Loucy (cell line): ENCODE measurements at regions not wholly inside any gene's neighbourhood (a gene's known extent, or its start where the extent isn't known, plus 50 kb on each side); places are given as distances from the start of the nearest gene placed in this dataset.
"Not testable (repeated sequence)": the region's sequence is repeated elsewhere in the genome, so short reads cannot be mapped to it uniquely, and the experiment has no call there.

Source experiments
- H2AFZ ChIP-seq: fragments of 200-600 bp; sonication (generic); 2 replicates; pipeline ENCODE4 v1.6.0; 2016; ENCODE audit warnings: antibody characterized with exemption, mild to moderate bottlenecking, low read length, moderate library complexity
- H3F3A ChIP-seq: fragments of 200-600 bp; 2 replicates; pipeline ENCODE4 v1.6.0; 2016; ENCODE audit warnings: antibody characterized with exemption, low read depth, mild to moderate bottlenecking
- H3K27me3 ChIP-seq: fragments of 200-600 bp; sonication (generic); 2 replicates; pipeline ENCODE4 v1.6.1; 2014; ENCODE audit warnings: low read length, mild to moderate bottlenecking; ENCODE audit not compliant: insufficient read depth, poor library complexity, severe bottlenecking
- H3K36me3 ChIP-seq: fragments of 200-600 bp; sonication (generic); 2 replicates; pipeline ENCODE4 v1.6.1; 2016; ENCODE audit warnings: low read length; ENCODE audit not compliant: insufficient read depth
- H3K4me1 ChIP-seq: fragments of 200-600 bp; sonication (generic); 2 replicates; pipeline ENCODE4 v1.5.1; 2014; ENCODE audit warnings: low read length, mild to moderate bottlenecking; ENCODE audit not compliant: insufficient read depth, poor library complexity, severe bottlenecking
- H3K4me2 ChIP-seq: fragments of 200-600 bp; sonication (generic); 2 replicates; pipeline ENCODE4 v1.6.0; 2014; ENCODE audit warnings: antibody characterized with exemption, low read length, low read depth, mild to moderate bottlenecking; ENCODE audit not compliant: poor library complexity, severe bottlenecking
- H3K4me3 ChIP-seq: fragments of 200-600 bp; sonication (generic); 2 replicates; pipeline ENCODE4 v1.5.1; 2014; ENCODE audit warnings: low read length, mild to moderate bottlenecking, mixed read lengths; ENCODE audit not compliant: poor library complexity, severe bottlenecking
- H3K79me2 ChIP-seq: fragments of 200-600 bp; sonication (generic); 2 replicates; pipeline ENCODE4 v1.6.1; 2014; ENCODE audit warnings: low read length; ENCODE audit not compliant: insufficient read depth
- H3K9ac ChIP-seq: fragments of 200-600 bp; sonication (generic); 2 replicates; pipeline ENCODE4 v1.6.0; 2014; ENCODE audit warnings: mild to moderate bottlenecking, low read depth, low read length, moderate library complexity; ENCODE audit not compliant: poor library complexity, severe bottlenecking
- H3K9me2 ChIP-seq: fragments of 200-600 bp; sonication (generic); replicated peaks from 2 replicates; pipeline ENCODE4 v1.6.1; 2016; ENCODE audit warnings: low read depth, low read length, mixed read lengths
- H3K9me3 ChIP-seq: fragments of 200-600 bp; sonication (generic); 2 replicates; pipeline ENCODE4 v1.6.1; 2014; ENCODE audit warnings: mild to moderate bottlenecking, antibody characterized with exemption, low read length, low read depth; ENCODE audit not compliant: insufficient read depth
- H4K20me1 ChIP-seq: fragments of 200-600 bp; sonication (generic); 2 replicates; pipeline ENCODE4 v1.6.0; 2014; ENCODE audit warnings: antibody characterized with exemption, low read length, mild to moderate bottlenecking; ENCODE audit not compliant: insufficient read depth, poor library complexity, severe bottlenecking
- EZH2phosphoT487 ChIP-seq: fragments of 200-600 bp; IDR thresholded peaks from 2 replicates; pipeline ENCODE4 v1.6.1; 2018; ENCODE audit warnings: antibody characterized with exemption, mild to moderate bottlenecking, moderate library complexity, borderline replicate concordance
- TF ChIP-seq, protein P1 (sequence below): fragments of 200-600 bp; sonication (generic); conservative IDR thresholded peaks from 2 replicates; pipeline ENCODE4 v1.5.1; 2014; ENCODE audit warnings: mild to moderate bottlenecking, antibody characterized with exemption, low read length

GRCh38 chr14:43085819-43086218, 1421.3 kb downstream of the FSCB start:
- no peaks in the 10 kb centered on the region for H3K79me2 ChIP-seq
- no peaks in the 10 kb centered on the region for H3F3A ChIP-seq
- no peaks in the 10 kb centered on the region for H3K36me3 ChIP-seq
- no peak overlapping the region for H3K4me2 ChIP-seq
- no peak overlapping the region for H3K4me3 ChIP-seq
- no peak overlapping the region for H2AFZ ChIP-seq
- no peak overlapping the region for H3K9ac ChIP-seq
- no peaks in the 10 kb centered on the region for H3K4me1 ChIP-seq
- H4K20me1 ChIP-seq: no peaks in the 10 kb centered on the region
- H3K9me2 ChIP-seq: no peaks in the 10 kb centered on the region
- H3K9me3 ChIP-seq: peaks cover 9% of the 10 kb centered on the region; the same call in 1 of the 2 replicates
- no peaks in the 10 kb centered on the region for H3K27me3 ChIP-seq
- TF ChIP-seq, protein P1, sequence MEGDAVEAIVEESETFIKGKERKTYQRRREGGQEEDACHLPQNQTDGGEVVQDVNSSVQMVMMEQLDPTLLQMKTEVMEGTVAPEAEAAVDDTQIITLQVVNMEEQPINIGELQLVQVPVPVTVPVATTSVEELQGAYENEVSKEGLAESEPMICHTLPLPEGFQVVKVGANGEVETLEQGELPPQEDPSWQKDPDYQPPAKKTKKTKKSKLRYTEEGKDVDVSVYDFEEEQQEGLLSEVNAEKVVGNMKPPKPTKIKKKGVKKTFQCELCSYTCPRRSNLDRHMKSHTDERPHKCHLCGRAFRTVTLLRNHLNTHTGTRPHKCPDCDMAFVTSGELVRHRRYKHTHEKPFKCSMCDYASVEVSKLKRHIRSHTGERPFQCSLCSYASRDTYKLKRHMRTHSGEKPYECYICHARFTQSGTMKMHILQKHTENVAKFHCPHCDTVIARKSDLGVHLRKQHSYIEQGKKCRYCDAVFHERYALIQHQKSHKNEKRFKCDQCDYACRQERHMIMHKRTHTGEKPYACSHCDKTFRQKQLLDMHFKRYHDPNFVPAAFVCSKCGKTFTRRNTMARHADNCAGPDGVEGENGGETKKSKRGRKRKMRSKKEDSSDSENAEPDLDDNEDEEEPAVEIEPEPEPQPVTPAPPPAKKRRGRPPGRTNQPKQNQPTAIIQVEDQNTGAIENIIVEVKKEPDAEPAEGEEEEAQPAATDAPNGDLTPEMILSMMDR: no peak
- no peak for TF ChIP-seq EZH2phosphoT487

DNA sequence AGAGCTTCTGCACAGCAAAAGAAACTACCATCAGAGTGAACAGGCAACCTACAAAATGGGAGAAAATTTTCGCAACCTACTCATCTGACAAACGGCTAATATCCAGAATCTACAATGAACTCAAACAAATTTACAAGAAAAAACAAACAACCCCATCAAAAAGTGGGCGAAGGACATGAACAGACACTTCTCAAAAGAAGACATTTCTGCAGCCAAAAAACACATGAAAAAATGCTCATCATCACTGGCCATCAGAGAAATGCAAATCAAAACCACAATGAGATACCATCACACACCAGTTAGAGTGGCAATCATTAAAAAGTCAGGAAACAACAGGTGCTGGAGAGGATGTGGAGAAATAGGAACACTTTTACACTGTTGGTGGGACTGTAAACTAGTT, 1439.7 kb downstream of the FSCB start:
- H3K4me3 ChIP-seq, H2AFZ ChIP-seq, H3K9me3 ChIP-seq, H3K79me2 ChIP-seq, H3K4me1 ChIP-seq, H3F3A ChIP-seq, H3K27me3 ChIP-seq, H3K9ac ChIP-seq, H4K20me1 ChIP-seq, H3K4me2 ChIP-seq, H3K9me2 ChIP-seq, H3K36me3 ChIP-seq: not testable (repeated sequence)

DNA sequence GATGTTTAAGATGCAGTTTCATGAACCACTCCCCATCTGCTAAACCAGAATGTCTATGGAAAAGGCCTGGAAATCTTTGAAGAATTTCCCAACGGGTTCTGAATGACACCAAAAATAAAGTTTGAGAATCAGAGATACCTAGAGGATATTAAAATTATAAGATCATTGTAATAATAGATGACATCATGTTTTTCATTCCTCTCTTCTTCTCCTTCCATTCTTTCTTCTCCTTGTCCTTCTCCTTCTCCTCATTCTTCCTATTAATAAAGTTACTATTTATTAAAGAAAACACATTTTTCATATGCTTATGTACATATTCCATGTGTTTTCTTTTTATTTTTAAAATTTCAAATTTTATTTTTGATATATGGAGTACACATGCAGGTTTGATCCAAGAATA, 1449.4 kb downstream of the LRFN5 start:
- H3K4me2 ChIP-seq: no peak overlapping the region
- no peak overlapping the region for H3K9ac ChIP-seq
- no peaks in the 10 kb centered on the region for H3K9me2 ChIP-seq
- H3K4me1 ChIP-seq: no peaks in the 10 kb centered on the region
- H2AFZ ChIP-seq: no peak overlapping the region
- no peak overlapping the region for H3K4me3 ChIP-seq
- no peaks in the 10 kb centered on the region for H3K9me3 ChIP-seq
- H3K79me2 ChIP-seq: no peaks in the 10 kb centered on the region
- no peaks in the 10 kb centered on the region for H3K36me3 ChIP-seq
- no peaks in the 10 kb centered on the region for H3F3A ChIP-seq
- no peak for TF ChIP-seq EZH2phosphoT487
- TF ChIP-seq, protein P1: no peak
- H3K27me3 ChIP-seq: no peaks in the 10 kb centered on the region
- no peaks in the 10 kb centered on the region for H4K20me1 ChIP-seq

- Histone ChIP-seq H2AFZ (no peak overlapping the region), H3K9me3 (no peaks in the 10 kb centered on the region), H3K4me3 (no peak overlapping the region), H3K79me2 (no peaks in the 10 kb centered on the region), H3K4me2 (no peak overlapping the region), H3K36me3 (no peaks in the 10 kb centered on the region), H3K9ac (no peak overlapping the region), H4K20me1 (no peaks in the 10 kb centered on the region), H3K27me3 (no peaks in the 10 kb centered on the region), H3K4me1 (no peaks in the 10 kb centered on the region), H3F3A (no peaks in the 10 kb centered on the region), H3K9me2 (no peaks in the 10 kb centered on the region)
- TF ChIP-seq, protein P1: no peak
- no peak for TF ChIP-seq EZH2phosphoT487
These were observed 1446.2 kb downstream of the LRFN5 start for GRCh38 chr14:43052897-43053296.
